HUES64 (cell line): ENCODE measurements at regions not wholly inside any gene's neighbourhood (a gene's known extent, or its start where the extent isn't known, plus 50 kb on each side); places are given as distances from the start of the nearest gene placed in this dataset.

Experiments used
- H3K27ac ChIP-seq: 2 replicates; pipeline ENCODE4 v1.7.0; 2013; ENCODE audit warnings: low read depth, low read length, inconsistent platforms
- H3K27me3 ChIP-seq: 2 replicates; pipeline ENCODE4 v1.6.1; 2013; ENCODE audit warnings: mild to moderate bottlenecking, low read length; ENCODE audit not compliant: insufficient read depth
- H3K36me3 ChIP-seq: 2 replicates; pipeline ENCODE4 v1.6.1; 2013; ENCODE audit warnings: mild to moderate bottlenecking, low read length; ENCODE audit not compliant: insufficient read depth
- H3K4me1 ChIP-seq: 2 replicates; pipeline ENCODE4 v1.6.1; 2013; ENCODE audit warnings: mild to moderate bottlenecking, low read length, moderate library complexity; ENCODE audit not compliant: insufficient read depth
- H3K4me3 ChIP-seq: 2 replicates; pipeline ENCODE4 v1.5.1; 2013; ENCODE audit warnings: mild to moderate bottlenecking, low read length, moderate library complexity
- H3K9ac ChIP-seq: 2 replicates; pipeline ENCODE4 v1.6.1; 2013; ENCODE audit warnings: mild to moderate bottlenecking, low read depth, low read length
- H3K9me3 ChIP-seq: 2 replicates; pipeline ENCODE4 v1.6.1; 2013; ENCODE audit warnings: low read depth, low read length; ENCODE audit not compliant: insufficient read depth
- WGBS: fragments of 150-250, 120-280 bp; methylation state at CpG from one replicate; pipeline ENCODE4 v1.1.7; 2013; ENCODE audit warnings: missing lambda C conversion rate; 5-methylcytosine and 5-hydroxymethylcytosine counted together

DNA sequence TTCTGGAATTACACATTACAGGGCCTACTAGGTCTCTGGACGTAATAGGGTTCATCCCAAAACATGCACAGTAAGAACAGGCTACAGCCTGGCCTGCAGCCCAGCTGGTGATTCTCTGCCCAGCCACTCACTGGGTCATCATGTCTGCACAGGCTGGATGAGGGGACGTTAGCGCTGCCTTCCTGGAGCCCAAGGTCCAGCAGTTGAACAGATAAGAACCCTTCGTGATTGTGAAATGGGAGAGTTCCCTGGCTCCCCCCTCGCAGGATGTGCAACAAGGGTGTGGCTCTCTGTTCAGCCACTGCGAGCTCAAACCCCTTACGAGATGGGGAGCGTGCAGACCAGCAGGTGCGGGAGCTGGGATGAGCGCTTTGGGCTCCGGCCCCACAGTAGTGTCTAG, 200.0 kb upstream of the CDH5 start:
- Histone ChIP-seq H3K4me3 (no peak overlapping the region), H3K9me3 (no peaks in the 10 kb centered on the region), H3K9ac (no peak overlapping the region), H3K27me3 (no peaks in the 10 kb centered on the region), H3K4me1 (no peaks in the 10 kb centered on the region), H3K27ac (no peak overlapping the region), H3K36me3 (no peaks in the 10 kb centered on the region)
- WGBS = 96% methylated on average over 11 of the region's 11 CpGs

DNA sequence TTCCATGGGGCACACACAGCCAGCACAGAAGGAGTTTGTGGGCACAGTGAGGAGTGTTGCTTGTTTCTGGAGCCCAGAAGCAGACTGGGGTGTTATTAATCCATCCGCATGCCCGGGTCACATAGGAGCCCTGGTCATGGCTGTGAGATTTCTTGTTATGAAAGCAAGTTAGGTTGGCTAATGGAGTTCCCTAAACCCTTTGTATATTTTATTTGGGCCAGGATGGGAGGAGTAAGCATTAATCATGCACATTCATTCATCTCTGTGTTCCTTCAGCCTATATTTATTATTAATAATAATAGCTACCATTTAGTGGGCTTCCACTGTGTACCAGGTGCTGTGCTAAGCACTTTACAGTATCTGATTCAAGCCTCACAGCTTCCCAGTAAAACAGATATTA, 200.6 kb upstream of the CDH5 start:
- no peak overlapping the region for H3K27ac ChIP-seq
- H3K4me3 ChIP-seq = no peak overlapping the region
- no peaks in the 10 kb centered on the region for H3K9me3 ChIP-seq
- no peaks in the 10 kb centered on the region for H3K36me3 ChIP-seq
- H3K27me3 ChIP-seq = no peaks in the 10 kb centered on the region
- WGBS = 69% methylated on average over 2 of the region's 2 CpGs
- no peaks in the 10 kb centered on the region for H3K4me1 ChIP-seq
- no peak overlapping the region for H3K9ac ChIP-seq

- WGBS = 89% methylated on average over 7 of the region's 7 CpGs
- Histone ChIP-seq H3K9me3 (no peaks in the 10 kb centered on the region), H3K4me3 (no peak overlapping the region), H3K9ac (no peak overlapping the region), H3K36me3 (no peaks in the 10 kb centered on the region), H3K4me1 (no peaks in the 10 kb centered on the region), H3K27me3 (no peaks in the 10 kb centered on the region), H3K27ac (no peak overlapping the region)
These were observed 201.8 kb upstream of the CDH5 start for GRCh38 chr16:66164581-66165247.

DNA sequence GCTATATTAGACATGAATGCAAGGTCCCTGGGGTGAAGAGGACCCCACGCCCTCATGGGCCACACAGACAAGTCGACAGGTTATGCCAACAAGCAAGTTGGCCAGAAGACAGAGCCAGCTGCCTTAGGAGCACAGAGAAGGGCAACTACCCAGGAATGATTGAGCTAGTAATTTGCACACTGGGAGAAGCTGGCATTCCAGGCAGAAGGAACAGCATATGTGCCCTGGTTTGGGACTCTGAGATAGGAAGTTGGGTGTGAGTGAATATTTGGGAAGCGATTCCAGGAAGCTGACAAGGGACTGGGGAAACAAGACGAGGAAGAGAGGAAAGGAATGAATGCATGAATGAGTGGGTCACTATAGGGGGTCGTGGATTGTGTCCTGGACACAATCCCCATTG, 203.7 kb upstream of the CDH5 start:
- Histone ChIP-seq H3K4me1 (no peaks in the 10 kb centered on the region), H3K9me3 (no peaks in the 10 kb centered on the region), H3K27ac (no peak overlapping the region), H3K4me3 (no peak overlapping the region), H3K36me3 (no peaks in the 10 kb centered on the region), H3K9ac (no peak overlapping the region), H3K27me3 (no peaks in the 10 kb centered on the region)
- WGBS = 92% methylated on average over 5 of the region's 5 CpGs

- WGBS = 95% methylated on average over 8 of the region's 8 CpGs
- H3K36me3 ChIP-seq = no peaks in the 10 kb centered on the region
- no peak overlapping the region for H3K27ac ChIP-seq
These were observed 204.5 kb upstream of the CDH5 start for GRCh38 chr16:66161942-66162341.

GRCh38 chr16:66161269-66161668, 205.2 kb upstream of the CDH5 start:
- no peak overlapping the region for H3K4me3 ChIP-seq
- H3K9ac ChIP-seq = no peak overlapping the region
- no peaks in the 10 kb centered on the region for H3K4me1 ChIP-seq
- H3K9me3 ChIP-seq = no peaks in the 10 kb centered on the region
- H3K27ac ChIP-seq = no peak overlapping the region
- no peaks in the 10 kb centered on the region for H3K36me3 ChIP-seq
- H3K27me3 ChIP-seq = no peaks in the 10 kb centered on the region
- WGBS = 81% methylated on average over 3 of the region's 3 CpGs

More at GRCh38 chr16:66161942-66162341, 204.5 kb upstream of the CDH5 start:
- no peaks in the 10 kb centered on the region for H3K9me3 ChIP-seq
- no peaks in the 10 kb centered on the region for H3K4me1 ChIP-seq
- no peaks in the 10 kb centered on the region for H3K27me3 ChIP-seq
- no peak overlapping the region for H3K4me3 ChIP-seq
- no peak overlapping the region for H3K9ac ChIP-seq

GRCh38 chr16:66159987-66160386, 206.5 kb upstream of the CDH5 start:
- Histone ChIP-seq H3K36me3 (no peaks in the 10 kb centered on the region), H3K4me1 (no peaks in the 10 kb centered on the region)
- WGBS = 90% methylated on average over 5 of the region's 5 CpGs

DNA sequence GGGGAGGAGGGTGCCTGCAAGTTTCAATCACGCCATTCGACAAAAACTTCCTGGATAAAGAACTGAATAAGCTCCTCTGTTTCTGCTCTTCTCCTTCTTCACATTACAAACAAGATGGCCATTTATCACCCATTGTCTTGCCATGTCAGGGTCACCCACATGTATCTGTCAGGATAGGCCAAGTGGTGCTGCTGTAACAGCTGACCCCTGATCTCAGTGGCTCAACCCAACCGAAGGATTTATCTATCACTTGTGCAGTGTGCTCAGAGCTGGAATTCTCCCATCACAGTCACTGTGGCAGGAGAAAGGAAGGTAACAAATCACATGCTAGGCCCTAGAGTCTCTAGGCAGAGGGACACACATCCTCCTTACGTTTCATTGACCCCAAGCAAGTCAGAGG, 210.0 kb upstream of the CDH5 start:
- no peaks in the 10 kb centered on the region for H3K9me3 ChIP-seq
- no peaks in the 10 kb centered on the region for H3K36me3 ChIP-seq
- no peak overlapping the region for H3K9ac ChIP-seq
- no peaks in the 10 kb centered on the region for H3K27me3 ChIP-seq
- H3K27ac ChIP-seq = no peak overlapping the region
- H3K4me3 ChIP-seq = no peak overlapping the region
- WGBS = 88% methylated on average over 4 of the region's 4 CpGs
- no peaks in the 10 kb centered on the region for H3K4me1 ChIP-seq

More at GRCh38 chr16:66159987-66160386, 206.5 kb upstream of the CDH5 start:
- H3K27ac ChIP-seq = no peak overlapping the region
- no peaks in the 10 kb centered on the region for H3K9me3 ChIP-seq
- H3K27me3 ChIP-seq = no peaks in the 10 kb centered on the region
- no peak overlapping the region for H3K9ac ChIP-seq
- H3K4me3 ChIP-seq = no peak overlapping the region

- H3K9me3 ChIP-seq = no peaks in the 10 kb centered on the region
- no peak overlapping the region for H3K9ac ChIP-seq
- no peaks in the 10 kb centered on the region for H3K4me1 ChIP-seq
- H3K36me3 ChIP-seq = no peaks in the 10 kb centered on the region
- 94% methylated on average over 4 of the region's 4 CpGs for WGBS
- no peak overlapping the region for H3K4me3 ChIP-seq
- no peaks in the 10 kb centered on the region for H3K27me3 ChIP-seq
- H3K27ac ChIP-seq = no peak overlapping the region
These were observed 210.6 kb upstream of the CDH5 start for GRCh38 chr16:66155933-66156332.

GRCh38 chr16:66154801-66155200, 211.7 kb upstream of the CDH5 start:
- Histone ChIP-seq H3K36me3 (no peaks in the 10 kb centered on the region), H3K27me3 (no peaks in the 10 kb centered on the region), H3K4me3 (no peak overlapping the region), H3K4me1 (no peaks in the 10 kb centered on the region), H3K9ac (no peak overlapping the region), H3K9me3 (no peaks in the 10 kb centered on the region), H3K27ac (no peak overlapping the region)
- 88% methylated on average over 8 of the region's 8 CpGs for WGBS

DNA sequence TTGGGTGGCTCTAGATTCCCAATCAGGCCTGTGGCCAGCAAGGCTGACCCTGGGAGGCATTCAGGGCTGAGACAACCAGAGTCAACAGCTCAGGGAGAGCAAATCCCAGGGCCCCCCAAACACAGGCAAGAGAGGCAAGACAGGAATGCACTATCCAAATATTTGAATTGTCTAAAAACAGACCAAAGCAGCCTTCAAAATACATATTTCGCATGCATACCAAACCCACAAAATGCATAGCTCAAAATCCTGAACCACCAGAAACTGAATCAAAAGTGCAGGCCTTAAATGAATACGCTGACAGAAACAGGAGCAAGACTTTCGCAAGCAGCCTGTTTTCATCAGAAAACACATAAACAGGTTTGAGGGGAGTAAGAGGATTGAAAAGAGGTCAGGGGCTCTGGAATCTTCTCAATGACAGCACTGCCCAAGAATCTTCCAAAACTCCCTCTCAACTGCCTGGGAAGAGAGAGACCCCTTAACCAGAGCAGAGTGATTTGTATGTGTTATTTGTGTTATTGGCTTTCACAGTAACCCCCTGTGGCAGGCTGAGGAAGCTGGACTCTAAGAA, 213.6 kb upstream of the CDH5 start:
- Histone ChIP-seq H3K36me3 (no peaks in the 10 kb centered on the region), H3K9me3 (no peaks in the 10 kb centered on the region), H3K27me3 (no peaks in the 10 kb centered on the region), H3K9ac (no peak overlapping the region), H3K4me3 (no peak overlapping the region), H3K27ac (no peak overlapping the region), H3K4me1 (no peaks in the 10 kb centered on the region)
- 99% methylated on average over 3 of the region's 3 CpGs for WGBS

GRCh38 chr16:66152181-66152580, 214.3 kb upstream of the CDH5 start:
- Histone ChIP-seq H3K4me3 (no peak overlapping the region), H3K36me3 (no peaks in the 10 kb centered on the region), H3K27me3 (no peaks in the 10 kb centered on the region), H3K4me1 (no peaks in the 10 kb centered on the region), H3K9me3 (no peaks in the 10 kb centered on the region), H3K27ac (no peak overlapping the region), H3K9ac (no peak overlapping the region)
- WGBS = 84% methylated on average over 2 of the region's 2 CpGs
